B cell (primary cell): ENCODE measurements at regions not wholly inside any gene's neighbourhood (a gene's known extent, or its start where the extent isn't known, plus 50 kb on each side); places are given as distances from the start of the nearest gene placed in this dataset.

Experiments
- EZH2 ChIP-seq: IDR thresholded peaks from 2 replicates; pipeline ENCODE4 v1.6.1; 2012; ENCODE audit warnings: borderline replicate concordance, low read depth, mild to moderate bottlenecking, moderate library complexity, low read length; ENCODE audit not compliant: insufficient read depth, poor library complexity, severe bottlenecking
- TF ChIP-seq, protein P1 (sequence below): fragments of 200-600 bp; IDR thresholded peaks from one replicate; pipeline ENCODE4 v1.8.0; 2022; ENCODE audit warnings: antibody characterized with exemption, mild to moderate bottlenecking

DNA sequence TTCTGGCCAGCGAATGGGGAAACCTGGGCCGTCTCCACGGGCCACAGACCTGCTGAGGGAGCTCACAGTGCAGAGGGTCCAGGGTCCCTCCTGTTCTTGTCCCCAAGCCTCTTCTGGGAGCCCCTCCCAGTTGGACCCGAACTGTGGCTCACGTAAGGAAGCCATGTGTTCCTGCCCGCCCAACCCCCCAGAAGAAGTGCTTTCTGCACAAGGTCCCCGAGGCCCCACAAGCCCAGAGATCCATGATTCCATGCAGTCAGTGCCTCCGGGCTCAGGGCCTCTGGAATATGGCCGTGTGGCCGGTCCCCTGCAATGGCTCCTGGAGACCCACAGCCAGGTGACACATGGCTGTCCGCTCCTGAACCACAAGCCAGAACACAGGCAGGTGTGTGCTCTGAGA lies 272.4 kb downstream of the C16orf95 start:
- TF ChIP-seq, protein P1, sequence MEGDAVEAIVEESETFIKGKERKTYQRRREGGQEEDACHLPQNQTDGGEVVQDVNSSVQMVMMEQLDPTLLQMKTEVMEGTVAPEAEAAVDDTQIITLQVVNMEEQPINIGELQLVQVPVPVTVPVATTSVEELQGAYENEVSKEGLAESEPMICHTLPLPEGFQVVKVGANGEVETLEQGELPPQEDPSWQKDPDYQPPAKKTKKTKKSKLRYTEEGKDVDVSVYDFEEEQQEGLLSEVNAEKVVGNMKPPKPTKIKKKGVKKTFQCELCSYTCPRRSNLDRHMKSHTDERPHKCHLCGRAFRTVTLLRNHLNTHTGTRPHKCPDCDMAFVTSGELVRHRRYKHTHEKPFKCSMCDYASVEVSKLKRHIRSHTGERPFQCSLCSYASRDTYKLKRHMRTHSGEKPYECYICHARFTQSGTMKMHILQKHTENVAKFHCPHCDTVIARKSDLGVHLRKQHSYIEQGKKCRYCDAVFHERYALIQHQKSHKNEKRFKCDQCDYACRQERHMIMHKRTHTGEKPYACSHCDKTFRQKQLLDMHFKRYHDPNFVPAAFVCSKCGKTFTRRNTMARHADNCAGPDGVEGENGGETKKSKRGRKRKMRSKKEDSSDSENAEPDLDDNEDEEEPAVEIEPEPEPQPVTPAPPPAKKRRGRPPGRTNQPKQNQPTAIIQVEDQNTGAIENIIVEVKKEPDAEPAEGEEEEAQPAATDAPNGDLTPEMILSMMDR = no peak
- no peak for TF ChIP-seq EZH2
